ENCODE measurements at regions not wholly inside any gene's neighbourhood (a gene's known extent, or its start where the extent isn't known, plus 50 kb on each side); places are given as distances from the start of the nearest gene placed in this dataset.
A peak's percentile ranks its signal among the peaks of the same experiment; 100 is the strongest.
"Not testable (repeated sequence)": the region's sequence is repeated elsewhere in the genome, so short reads cannot be mapped to it uniquely, and the experiment has no call there.

DNA sequence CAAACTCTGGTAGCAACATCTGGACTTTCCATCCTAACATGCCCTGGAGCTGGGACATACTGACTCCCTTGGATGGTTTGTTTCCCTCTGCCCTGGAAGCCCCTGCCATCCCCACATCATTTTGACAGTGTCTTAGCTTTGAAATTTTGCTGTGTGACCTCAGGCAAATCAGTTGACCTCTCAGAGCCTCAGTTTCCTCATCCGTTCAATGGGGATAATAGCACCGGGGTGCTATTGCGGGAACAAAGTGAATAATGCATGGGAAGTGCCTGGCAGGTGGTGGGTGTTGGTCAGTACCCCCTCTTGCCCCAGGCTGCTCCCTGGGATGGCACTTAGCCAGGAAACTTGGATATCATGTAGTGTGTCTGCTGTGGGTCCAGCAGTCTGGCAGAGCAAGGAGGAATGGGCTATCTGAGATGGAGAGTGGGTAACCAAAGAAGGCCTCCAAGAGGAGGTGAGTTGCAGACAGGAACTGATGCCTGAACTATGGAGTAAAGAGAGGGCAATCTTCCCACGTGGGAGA, 88.6 kb downstream of the MRPL14 start:
- peaks cover 3 to 7% of the 10 kb centered on the region in 2 donors for H3K36me3 Mint-ChIP-seq
- peaks cover 60% of the 10 kb centered on the region for H3K4me1 Mint-ChIP-seq
- no peak overlapping the region for H3K4me2 ChIP-seq (replicated peaks; ENCODE audit: extremely low read depth, low read length, poor library complexity, severe bottlenecking)
- no peak overlapping the region for H2AFZ ChIP-seq (ENCODE audit: insufficient read depth, low read depth, low read length, poor library complexity, severe bottlenecking)
- H3K27ac ChIP-seq (ENCODE audit: low read depth in 1 of 2, low read length in 2 of 2) = no peak overlapping the region
- no peak overlapping the region for H3K4me3 Mint-ChIP-seq
- peaks cover 0 to 6% (median 3%) of the 10 kb centered on the region in 3 donors for H3K27me3 Mint-ChIP-seq (ENCODE audit: low read depth in 3 of 3)
- no peaks in the 10 kb centered on the region for H3K9me3 ChIP-seq (replicated peaks in 1 of 2; ENCODE audit: control insufficient read depth in 1 of 2, insufficient read depth in 1 of 2, low read length in 2 of 2)
- H3K4me1 ChIP-seq (ENCODE audit: control insufficient read depth in 1 of 2, insufficient read depth in 2 of 2, low read length in 2 of 2) = peaks cover 48 to 61% of the 10 kb centered on the region in 2 donors
- TF ChIP-seq, protein P1, sequence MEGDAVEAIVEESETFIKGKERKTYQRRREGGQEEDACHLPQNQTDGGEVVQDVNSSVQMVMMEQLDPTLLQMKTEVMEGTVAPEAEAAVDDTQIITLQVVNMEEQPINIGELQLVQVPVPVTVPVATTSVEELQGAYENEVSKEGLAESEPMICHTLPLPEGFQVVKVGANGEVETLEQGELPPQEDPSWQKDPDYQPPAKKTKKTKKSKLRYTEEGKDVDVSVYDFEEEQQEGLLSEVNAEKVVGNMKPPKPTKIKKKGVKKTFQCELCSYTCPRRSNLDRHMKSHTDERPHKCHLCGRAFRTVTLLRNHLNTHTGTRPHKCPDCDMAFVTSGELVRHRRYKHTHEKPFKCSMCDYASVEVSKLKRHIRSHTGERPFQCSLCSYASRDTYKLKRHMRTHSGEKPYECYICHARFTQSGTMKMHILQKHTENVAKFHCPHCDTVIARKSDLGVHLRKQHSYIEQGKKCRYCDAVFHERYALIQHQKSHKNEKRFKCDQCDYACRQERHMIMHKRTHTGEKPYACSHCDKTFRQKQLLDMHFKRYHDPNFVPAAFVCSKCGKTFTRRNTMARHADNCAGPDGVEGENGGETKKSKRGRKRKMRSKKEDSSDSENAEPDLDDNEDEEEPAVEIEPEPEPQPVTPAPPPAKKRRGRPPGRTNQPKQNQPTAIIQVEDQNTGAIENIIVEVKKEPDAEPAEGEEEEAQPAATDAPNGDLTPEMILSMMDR (IDR thresholded peaks at IDR 0.05) = no peak
- H3K79me2 ChIP-seq (ENCODE audit: insufficient read depth, low read length) = no peaks in the 10 kb centered on the region
- DNase-seq = no peak
- peak overlapping the region in 1 of 7 donors; percentile 20 for H3K27ac Mint-ChIP-seq
- no peaks in the 10 kb centered on the region for H3K36me3 ChIP-seq (replicated peaks in 1 of 2; ENCODE audit: control insufficient read depth in 1 of 2, insufficient read depth in 2 of 2, low read length in 2 of 2)
- intact Hi-C loops (cut with micrococcal nuclease) = loop anchor here (5.0 kb wide), 1 partner anchor 34 kb away; no protein-coding TSS in a partner anchor
- H3K27me3 ChIP-seq (ENCODE audit: control insufficient read depth in 2 of 2, insufficient read depth in 2 of 2, low read length in 2 of 2) = no peaks in the 10 kb centered on the region
- H3K9me3 Mint-ChIP-seq = peaks cover 0 to 3% (median 0%) of the 10 kb centered on the region in 7 donors
- no peak overlapping the region for H3K4me3 ChIP-seq (replicated peaks in 1 of 3; ENCODE audit: low read depth in 2 of 3, low read length in 3 of 3)
- H3K9ac ChIP-seq (ENCODE audit: insufficient read depth, low read length, poor library complexity, severe bottlenecking) = no peak overlapping the region
- 91% methylated on average over 4 of the region's 4 CpGs for WGBS (ENCODE audit: insufficient coverage)
- H4K20me1 ChIP-seq (ENCODE audit: insufficient read depth, low read length) = no peaks in the 10 kb centered on the region

DNA sequence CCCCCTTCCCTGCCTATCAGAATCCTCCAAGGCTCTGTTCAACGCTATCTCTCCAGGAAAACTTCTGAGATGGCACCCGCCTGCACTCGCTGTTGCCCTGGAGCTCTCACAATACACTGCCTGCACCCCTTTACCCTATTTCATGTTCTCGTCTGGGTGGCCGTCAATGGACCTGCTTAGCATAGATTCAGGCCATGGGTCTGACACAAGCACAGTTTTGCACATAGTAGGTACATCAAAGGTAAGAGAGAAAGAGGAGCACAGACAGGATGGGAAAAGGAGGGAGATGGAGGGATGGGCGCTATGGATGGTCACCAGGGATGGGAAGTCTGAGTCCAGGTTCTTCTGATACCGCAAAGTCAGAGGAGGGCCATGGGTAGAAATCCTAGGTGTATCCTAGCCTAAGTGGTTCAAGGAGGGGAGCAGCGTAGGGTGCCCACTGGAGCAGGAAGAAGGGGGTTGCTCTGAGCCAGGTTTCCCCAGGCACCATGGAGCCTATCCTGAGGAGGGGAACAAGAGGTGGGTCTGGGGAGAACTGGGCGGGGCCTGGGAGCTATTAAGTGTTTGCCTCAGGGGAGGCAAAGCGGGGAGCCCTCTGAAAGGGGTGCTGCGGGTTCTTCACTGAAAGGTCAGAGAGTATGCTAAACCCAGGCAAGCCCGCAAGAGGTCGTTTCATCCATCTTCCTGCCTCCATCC, 89.3 kb downstream of the MRPL14 start:
- H3K27ac ChIP-seq (ENCODE audit: low read depth in 1 of 2, low read length in 2 of 2) = no peak overlapping the region
- no peak overlapping the region for H3K4me3 Mint-ChIP-seq
- H2AFZ ChIP-seq (ENCODE audit: insufficient read depth, low read depth, low read length, poor library complexity, severe bottlenecking) = no peak overlapping the region
- H3K36me3 ChIP-seq (replicated peaks in 1 of 2; ENCODE audit: control insufficient read depth in 1 of 2, insufficient read depth in 2 of 2, low read length in 2 of 2) = no peaks in the 10 kb centered on the region
- H3K4me2 ChIP-seq (replicated peaks; ENCODE audit: extremely low read depth, low read length, poor library complexity, severe bottlenecking) = no peak overlapping the region
- H3K9me3 Mint-ChIP-seq = peaks cover 0 to 3% (median 0%) of the 10 kb centered on the region in 7 donors
- WGBS (ENCODE audit: insufficient coverage) = 97% methylated on average over 8 of the region's 13 CpGs
- H3K36me3 Mint-ChIP-seq = peaks cover 3 to 7% of the 10 kb centered on the region in 2 donors
- peaks cover 0 to 6% (median 3%) of the 10 kb centered on the region in 3 donors for H3K27me3 Mint-ChIP-seq (ENCODE audit: low read depth in 3 of 3)
- H4K20me1 ChIP-seq (ENCODE audit: insufficient read depth, low read length) = no peaks in the 10 kb centered on the region
- peaks cover 56% of the 10 kb centered on the region for H3K4me1 Mint-ChIP-seq
- TF ChIP-seq, protein P1 (IDR thresholded peaks at IDR 0.05) = no peak
- DNase-seq = no peak
- H3K27me3 ChIP-seq (ENCODE audit: control insufficient read depth in 2 of 2, insufficient read depth in 2 of 2, low read length in 2 of 2) = no peaks in the 10 kb centered on the region
- no peaks in the 10 kb centered on the region for H3K79me2 ChIP-seq (ENCODE audit: insufficient read depth, low read length)
- no peaks in the 10 kb centered on the region for H3K9me3 ChIP-seq (replicated peaks in 1 of 2; ENCODE audit: control insufficient read depth in 1 of 2, insufficient read depth in 1 of 2, low read length in 2 of 2)
- intact Hi-C loops (cut with micrococcal nuclease) = loop anchor here (5.0 kb wide), 1 partner anchor 34 kb away; no protein-coding TSS in a partner anchor
- peak overlapping the region in 5 of 7 donors; percentile 42 to 90 (median 61) for H3K27ac Mint-ChIP-seq
- peaks cover 48 to 58% of the 10 kb centered on the region in 2 donors for H3K4me1 ChIP-seq (ENCODE audit: control insufficient read depth in 1 of 2, insufficient read depth in 2 of 2, low read length in 2 of 2)
- no peak overlapping the region for H3K4me3 ChIP-seq (replicated peaks in 1 of 3; ENCODE audit: low read depth in 2 of 3, low read length in 3 of 3)
- no peak overlapping the region for H3K9ac ChIP-seq (ENCODE audit: insufficient read depth, low read length, poor library complexity, severe bottlenecking)

DNA sequence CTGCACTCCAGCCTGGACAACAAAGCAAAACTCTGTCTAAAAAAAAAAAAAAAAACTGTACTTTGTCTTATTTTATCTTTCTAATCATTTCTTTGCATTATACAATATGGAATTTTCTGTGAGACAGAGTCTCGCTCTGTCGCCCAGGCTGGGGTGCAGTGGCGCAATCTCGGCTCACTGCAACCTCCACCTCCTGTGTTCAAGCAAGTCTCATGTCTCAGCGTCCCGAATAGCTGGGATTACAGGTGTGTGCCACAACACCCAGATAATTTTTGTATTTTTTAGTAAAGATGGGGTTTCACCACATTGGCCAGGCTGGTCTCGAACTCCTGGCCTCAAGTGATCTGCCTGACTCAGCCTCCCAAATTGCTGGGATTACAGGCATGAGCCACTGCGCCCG, 90.0 kb downstream of the MRPL14 start:
- not testable (repeated sequence) for H3K9me3 Mint-ChIP-seq; H3K79me2 ChIP-seq (ENCODE audit: insufficient read depth, low read length); H3K9me3 ChIP-seq (replicated peaks in 1 of 2; ENCODE audit: control insufficient read depth in 1 of 2, insufficient read depth in 1 of 2, low read length in 2 of 2); DNase-seq; H3K27me3 ChIP-seq (ENCODE audit: control insufficient read depth in 2 of 2, insufficient read depth in 2 of 2, low read length in 2 of 2); H2AFZ ChIP-seq (ENCODE audit: insufficient read depth, low read depth, low read length, poor library complexity, severe bottlenecking); H3K36me3 ChIP-seq (replicated peaks in 1 of 2; ENCODE audit: control insufficient read depth in 1 of 2, insufficient read depth in 2 of 2, low read length in 2 of 2); H3K4me3 ChIP-seq (replicated peaks in 1 of 3; ENCODE audit: low read depth in 2 of 3, low read length in 3 of 3); H3K36me3 Mint-ChIP-seq; H3K9ac ChIP-seq (ENCODE audit: insufficient read depth, low read length, poor library complexity, severe bottlenecking); H3K27me3 Mint-ChIP-seq (ENCODE audit: low read depth in 3 of 3); H4K20me1 ChIP-seq (ENCODE audit: insufficient read depth, low read length)
- H3K27ac Mint-ChIP-seq = peak overlapping the region in 6 of 7 donors; percentile 90 to 96 (median 92)
- peak overlapping the region; percentile 31 for H3K4me2 ChIP-seq (replicated peaks; ENCODE audit: extremely low read depth, low read length, poor library complexity, severe bottlenecking)
- H3K27ac ChIP-seq (ENCODE audit: low read depth in 1 of 2, low read length in 2 of 2) = peak overlapping the region in 1 of 2 donors; percentile 74
- WGBS (ENCODE audit: insufficient coverage) = 100% methylated on average over 1 of the region's 9 CpGs
- peaks cover 48 to 52% of the 10 kb centered on the region in 2 donors for H3K4me1 ChIP-seq (ENCODE audit: control insufficient read depth in 1 of 2, insufficient read depth in 2 of 2, low read length in 2 of 2)
- H3K4me3 Mint-ChIP-seq = peak overlapping the region in 1 of 2 donors; percentile 7
- peaks cover 51% of the 10 kb centered on the region for H3K4me1 Mint-ChIP-seq
- intact Hi-C loops (cut with micrococcal nuclease) = loop anchor here (5.0 kb wide), 1 partner anchor 35 kb away; no protein-coding TSS in a partner anchor

Measured in CD14-positive monocyte (primary cell).